ENCODE measurements at regions not wholly inside any gene's neighbourhood (a gene's known extent, or its start where the extent isn't known, plus 50 kb on each side); places are given as distances from the start of the nearest gene placed in this dataset.
A peak's percentile ranks its signal among the peaks of the same experiment; 100 is the strongest.
"Not testable (repeated sequence)": the region's sequence is repeated elsewhere in the genome, so short reads cannot be mapped to it uniquely, and the experiment has no call there.

GRCh38 chr5:163345216-163345615 is 92.2 kb upstream of the CCNG1 start:
- in situ Hi-C loops (cut with HindIII; ENCODE audit: low sequenced_read_pairs) = no loop called here
- no peak for DNase-seq (ENCODE audit: low read depth)
- no peak for TF ChIP-seq CTCF (IDR thresholded peaks at IDR 0.05; ENCODE audit: low read depth, low read length, missing control alignments)
- H3K4me3 ChIP-seq (ENCODE audit: low read depth, low read length) = no peak overlapping the region

GRCh38 chr5:163347671-163348070 is 89.7 kb upstream of the CCNG1 start:
- in situ Hi-C loops (cut with HindIII; ENCODE audit: low sequenced_read_pairs) = no loop called here
- DNase-seq (ENCODE audit: low read depth) = peak; percentile 59
- H3K4me3 ChIP-seq (ENCODE audit: low read depth, low read length) = no peak overlapping the region
- TF ChIP-seq CTCF (IDR thresholded peaks at IDR 0.05; ENCODE audit: low read depth, low read length, missing control alignments) = peak; percentile 85

DNA sequence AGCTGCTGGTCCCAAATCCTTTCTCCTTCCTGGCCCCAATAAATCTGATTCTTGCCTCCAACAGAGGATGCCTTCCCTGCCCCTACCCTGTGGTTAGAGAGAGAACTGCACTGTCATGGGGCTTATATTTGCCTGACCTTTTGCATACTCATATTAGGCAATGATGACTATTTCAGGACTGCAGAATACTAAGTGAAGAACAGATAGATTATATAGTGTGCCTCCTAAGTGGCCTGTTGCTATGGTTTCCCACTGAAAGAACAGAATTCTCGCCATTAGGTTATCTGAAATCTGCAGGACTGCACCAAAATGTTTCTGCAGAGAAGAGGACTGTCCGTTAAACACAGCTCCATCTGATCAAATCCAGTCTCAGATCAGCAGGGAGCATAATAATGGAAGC is 87.3 kb upstream of the CCNG1 start:
- no peak for TF ChIP-seq CTCF (IDR thresholded peaks at IDR 0.05; ENCODE audit: low read depth, low read length, missing control alignments)
- H3K4me3 ChIP-seq (ENCODE audit: low read depth, low read length) = no peak overlapping the region
- in situ Hi-C loops (cut with HindIII; ENCODE audit: low sequenced_read_pairs) = no loop called here
- no peak for DNase-seq (ENCODE audit: low read depth)

GRCh38 chr5:163352531-163352930 is 84.9 kb upstream of the CCNG1 start:
- no peak for TF ChIP-seq CTCF (IDR thresholded peaks at IDR 0.05; ENCODE audit: low read depth, low read length, missing control alignments)
- H3K4me3 ChIP-seq (ENCODE audit: low read depth, low read length) = no peak overlapping the region
- DNase-seq (ENCODE audit: low read depth) = no peak
- in situ Hi-C loops (cut with HindIII; ENCODE audit: low sequenced_read_pairs) = no loop called here

DNA sequence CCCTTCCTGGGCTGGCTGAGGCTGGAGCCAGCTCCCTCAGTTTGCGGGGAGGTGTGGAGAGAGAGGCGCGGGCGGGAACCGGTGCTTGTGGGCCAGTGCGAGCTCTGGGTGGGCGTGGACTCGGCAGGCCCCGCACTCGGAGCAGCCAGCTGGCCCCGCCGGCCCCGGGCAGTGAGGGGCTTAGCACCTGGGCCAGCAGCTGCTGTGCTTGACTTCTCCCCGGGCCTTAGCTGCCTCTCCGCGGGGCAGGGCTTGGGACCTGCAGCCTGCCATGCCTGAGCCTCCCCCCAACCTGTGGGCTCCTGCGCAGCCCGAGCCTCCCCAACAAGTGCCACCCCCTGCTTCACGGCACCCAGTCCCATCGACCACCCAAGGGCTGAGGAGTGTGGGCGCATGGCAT is 81.6 kb upstream of the CCNG1 start:
- in situ Hi-C loops (cut with HindIII; ENCODE audit: low sequenced_read_pairs); DNase-seq (ENCODE audit: low read depth); H3K4me3 ChIP-seq (ENCODE audit: low read depth, low read length): not testable (repeated sequence)

DNA sequence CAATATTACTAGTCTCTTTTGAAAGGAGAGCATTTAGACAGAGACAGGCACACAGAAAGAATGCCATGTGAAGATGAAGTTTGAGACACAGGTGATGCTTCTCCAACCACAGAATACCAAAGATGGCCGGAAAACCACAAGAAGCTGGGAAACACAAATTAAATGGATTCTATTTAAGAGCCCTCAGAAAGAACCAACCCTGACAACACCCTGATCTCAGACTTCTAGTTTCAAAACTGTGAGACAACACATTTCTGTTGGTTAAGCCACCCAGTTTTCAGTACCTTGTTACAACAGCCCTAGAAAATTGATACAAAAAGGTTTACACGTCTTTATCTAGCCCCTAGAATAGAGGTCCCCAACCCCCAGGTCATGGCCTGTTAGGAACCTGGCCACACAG is 79.8 kb upstream of the CCNG1 start:
- no peak for TF ChIP-seq CTCF (IDR thresholded peaks at IDR 0.05; ENCODE audit: low read depth, low read length, missing control alignments)
- H3K4me3 ChIP-seq (ENCODE audit: low read depth, low read length) = no peak overlapping the region
- in situ Hi-C loops (cut with HindIII; ENCODE audit: low sequenced_read_pairs) = no loop called here
- no peak for DNase-seq (ENCODE audit: low read depth)

DNA sequence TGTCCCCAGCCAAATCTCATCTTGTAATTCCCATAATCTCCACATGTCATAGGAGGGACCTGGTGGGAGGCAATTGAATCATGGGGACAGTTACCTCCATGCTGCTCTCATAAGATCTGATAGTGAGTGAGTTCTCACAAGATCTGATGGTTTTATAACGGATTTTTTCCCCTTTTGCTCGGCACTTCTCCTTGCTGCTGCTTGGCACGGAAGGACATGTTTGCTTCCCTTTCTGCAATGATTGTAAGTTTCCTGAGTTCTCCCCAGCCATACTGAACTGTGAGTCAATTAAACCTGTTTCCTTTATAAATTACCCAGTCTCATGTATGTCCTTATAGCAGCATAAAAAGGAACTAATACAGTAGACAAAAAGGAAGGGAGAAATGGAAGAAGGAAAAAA is 76.7 kb upstream of the CCNG1 start:
- no peak overlapping the region for H3K4me3 ChIP-seq (ENCODE audit: low read depth, low read length)
- in situ Hi-C loops (cut with HindIII; ENCODE audit: low sequenced_read_pairs) = no loop called here
- TF ChIP-seq CTCF (IDR thresholded peaks at IDR 0.05; ENCODE audit: low read depth, low read length, missing control alignments) = no peak
- DNase-seq (ENCODE audit: low read depth) = no peak
